Astrocyte (in vitro differentiated cells and primary cell): ENCODE measurements at regions not wholly inside any gene's neighbourhood (a gene's known extent, or its start where the extent isn't known, plus 50 kb on each side); places are given as distances from the start of the nearest gene placed in this dataset.

Experiments
- EZH2 ChIP-seq: IDR thresholded peaks from 2 replicates; pipeline ENCODE4 v1.6.1; 2012; ENCODE audit warnings: mild to moderate bottlenecking, low read length, inconsistent platforms; ENCODE audit not compliant: insufficient read depth
- TF ChIP-seq, protein P1 (sequence below): IDR thresholded peaks from 2 replicates; pipeline ENCODE4 v1.5.1; 2011; ENCODE audit warnings: low read depth, mild to moderate bottlenecking, inconsistent platforms, low read length, moderate library complexity; ENCODE audit not compliant: insufficient read depth

DNA sequence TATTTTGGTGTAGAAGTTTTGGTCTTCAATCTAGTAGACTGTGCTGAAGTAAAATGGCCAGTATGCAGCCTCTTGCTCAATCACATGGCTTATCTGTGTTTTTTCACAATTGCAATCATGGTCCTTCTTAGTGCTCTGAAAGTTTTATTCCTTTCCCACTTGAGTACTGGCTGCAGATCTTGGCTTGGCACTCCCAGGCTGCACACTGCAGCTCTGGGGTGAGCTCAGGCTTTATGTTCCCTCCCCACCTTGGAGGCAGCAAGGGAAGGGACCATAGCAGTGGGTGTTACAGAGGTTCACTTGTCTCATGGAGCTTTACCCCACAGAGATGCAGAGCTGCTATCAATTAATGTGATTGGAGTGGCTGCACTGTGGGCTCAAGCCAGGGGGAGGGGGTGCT lies 156.0 kb downstream of the TENT5D start:
- TF ChIP-seq, protein P1, sequence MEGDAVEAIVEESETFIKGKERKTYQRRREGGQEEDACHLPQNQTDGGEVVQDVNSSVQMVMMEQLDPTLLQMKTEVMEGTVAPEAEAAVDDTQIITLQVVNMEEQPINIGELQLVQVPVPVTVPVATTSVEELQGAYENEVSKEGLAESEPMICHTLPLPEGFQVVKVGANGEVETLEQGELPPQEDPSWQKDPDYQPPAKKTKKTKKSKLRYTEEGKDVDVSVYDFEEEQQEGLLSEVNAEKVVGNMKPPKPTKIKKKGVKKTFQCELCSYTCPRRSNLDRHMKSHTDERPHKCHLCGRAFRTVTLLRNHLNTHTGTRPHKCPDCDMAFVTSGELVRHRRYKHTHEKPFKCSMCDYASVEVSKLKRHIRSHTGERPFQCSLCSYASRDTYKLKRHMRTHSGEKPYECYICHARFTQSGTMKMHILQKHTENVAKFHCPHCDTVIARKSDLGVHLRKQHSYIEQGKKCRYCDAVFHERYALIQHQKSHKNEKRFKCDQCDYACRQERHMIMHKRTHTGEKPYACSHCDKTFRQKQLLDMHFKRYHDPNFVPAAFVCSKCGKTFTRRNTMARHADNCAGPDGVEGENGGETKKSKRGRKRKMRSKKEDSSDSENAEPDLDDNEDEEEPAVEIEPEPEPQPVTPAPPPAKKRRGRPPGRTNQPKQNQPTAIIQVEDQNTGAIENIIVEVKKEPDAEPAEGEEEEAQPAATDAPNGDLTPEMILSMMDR = no peak
- no peak for TF ChIP-seq EZH2
